ENCODE measurements at regions not wholly inside any gene's neighbourhood (a gene's known extent, or its start where the extent isn't known, plus 50 kb on each side); places are given as distances from the start of the nearest gene placed in this dataset.

GRCh38 chr9:121551985-121552753, 52.5 kb upstream of the GGTA1 start:
- Histone ChIP-seq H3K4me2 (ENCODE audit: low read depth, low read length) (no peak overlapping the region), H3K9me3 (ENCODE audit: low read length) (no peaks in the 10 kb centered on the region), H2AFZ (ENCODE audit: low read length) (no peak overlapping the region), H3K27me3 (ENCODE audit: control insufficient read depth in 1 of 2, insufficient read depth in 2 of 2, low read length in 2 of 2) (peaks cover 2 to 40% of the 10 kb centered on the region in 2 experiments; a peak in 3 of 5 replicates), H3K27ac (ENCODE audit: extremely low read length, insufficient read depth, low read length) (no peak overlapping the region), H3K4me3 (replicated peaks in 1 of 3; ENCODE audit: insufficient read depth in 1 of 3, low read depth in 2 of 3, low read length in 3 of 3) (no peak overlapping the region), H4K20me1 (ENCODE audit: insufficient read depth, low read length) (no peaks in the 10 kb centered on the region), H3K79me2 (ENCODE audit: insufficient read depth, low read length) (no peaks in the 10 kb centered on the region), H3K4me1 (ENCODE audit: insufficient read depth, low read length) (0 out of 2 replicates have a peak, but pooled peaks cover 4% of the 10 kb centered on the region), H3K36me3 (replicated peaks in 1 of 2; ENCODE audit: control insufficient read depth in 1 of 2, insufficient read depth in 2 of 2, low read length in 2 of 2) (no peaks in the 10 kb centered on the region), H3K9ac (ENCODE audit: insufficient read depth, low read depth, low read length) (no peak overlapping the region)
- ATAC-seq = no peak
- WGBS (ENCODE audit: low lambda C conversion rate) = 34% methylated on average over 7 of the region's 9 CpGs
- TF ChIP-seq ZSCAN31 (CRISPR knock-in tag; IDR thresholded peaks at IDR 0.05; ENCODE audit: low read depth) = no peak
- no peak for TF ChIP-seq ZNF670 (CRISPR knock-in tag; IDR thresholded peaks at IDR 0.05; ENCODE audit: borderline replicate concordance)
- TF ChIP-seq YY1 (IDR thresholded peaks at IDR 0.05; ENCODE audit: insufficient read depth, insufficient replicate concordance, low read depth, low read length) = no peak
- TF ChIP-seq ZNF704 (CRISPR knock-in tag; IDR thresholded peaks at IDR 0.05; ENCODE audit: borderline replicate concordance) = no peak
- no peak for FAIRE-seq
- in situ Hi-C loops (cut with HindIII; ENCODE audit: extremely low pct_ligation_motif_present, low pct_unique_long_range_greater_than_20kb) (no loop called here), intact Hi-C loops (cut with micrococcal nuclease; ENCODE audit: unreplicated experiment) (loop anchor here (5.0 kb wide), 1 partner anchor 80 kb away; no protein-coding TSS in a partner anchor)
- POLR2A ChIA-PET = no interaction called here
- no peak for DNase-seq (ENCODE audit: low spot score)
- CTCF ChIA-PET (ENCODE audit: low intra/inter-chr PET ratio, low total read pairs) = no interaction called here
- no TSS peak for BruUV-seq (replicated peaks)

- ATAC-seq (no peak), FAIRE-seq (no peak), DNase-seq (ENCODE audit: low spot score) (no peak)
- in situ Hi-C loops (cut with HindIII; ENCODE audit: extremely low pct_ligation_motif_present, low pct_unique_long_range_greater_than_20kb) (no loop called here), intact Hi-C loops (cut with micrococcal nuclease; ENCODE audit: unreplicated experiment) (no loop called here)
- Histone ChIP-seq H3K9me3 (ENCODE audit: low read length) (no peaks in the 10 kb centered on the region), H2AFZ (ENCODE audit: low read length) (no peak overlapping the region), H3K9ac (ENCODE audit: insufficient read depth, low read depth, low read length) (no peak overlapping the region), H3K79me2 (ENCODE audit: insufficient read depth, low read length) (no peaks in the 10 kb centered on the region), H4K20me1 (ENCODE audit: insufficient read depth, low read length) (no peaks in the 10 kb centered on the region), H3K27ac (ENCODE audit: extremely low read length, insufficient read depth, low read length) (no peak overlapping the region), H3K27me3 (ENCODE audit: control insufficient read depth in 1 of 2, insufficient read depth in 2 of 2, low read length in 2 of 2) (peaks cover 2 to 49% of the 10 kb centered on the region in 2 experiments; a peak in 4 of 5 replicates), H3K36me3 (replicated peaks in 1 of 2; ENCODE audit: control insufficient read depth in 1 of 2, insufficient read depth in 2 of 2, low read length in 2 of 2) (no peaks in the 10 kb centered on the region), H3K4me3 (replicated peaks in 1 of 3; ENCODE audit: insufficient read depth in 1 of 3, low read depth in 2 of 3, low read length in 3 of 3) (no peak overlapping the region), H3K4me1 (ENCODE audit: insufficient read depth, low read length) (peaks cover 23% of the 10 kb centered on the region), H3K4me2 (ENCODE audit: low read depth, low read length) (no peak overlapping the region)
- WGBS (ENCODE audit: low lambda C conversion rate) = 30% methylated on average over 2 of the region's 3 CpGs
- no TSS peak for BruUV-seq (replicated peaks)
- ChIA-PET CTCF (ENCODE audit: low intra/inter-chr PET ratio, low total read pairs) (no interaction called here), POLR2A (no interaction called here)
- no peak for TF ChIP-seq EHMT2 (IDR thresholded peaks at IDR 0.05; ENCODE audit: borderline replicate concordance, low read depth, low read length)
- 0 out of 2 replicates have a peak, but pooled peaks have one; percentile 9 for TF ChIP-seq ZBTB40 (IDR thresholded peaks at IDR 0.05)
- TF ChIP-seq ZBTB40 (CRISPR knock-in tag; IDR thresholded peaks at IDR 0.05) = peak; percentile 93
These were observed 56.4 kb upstream of the GGTA1 start for GRCh38 chr9:121556082-121556481.
